GM23338 (cell line): ENCODE measurements at regions not wholly inside any gene's neighbourhood (a gene's known extent, or its start where the extent isn't known, plus 50 kb on each side); places are given as distances from the start of the nearest gene placed in this dataset.

ENCODE experiments used
- EZH2phosphoT487 ChIP-seq: fragments of 200-600 bp; sonication (generic); IDR thresholded peaks from one replicate; pipeline ENCODE4 v1.8.1; 2018; ENCODE audit warnings: antibody characterized with exemption; ENCODE audit not compliant: unreplicated experiment
- POLR2AphosphoS5 ChIP-seq: IDR thresholded peaks from 2 replicates; pipeline ENCODE4 v1.6.1; 2016; ENCODE audit warnings: antibody characterized with exemption, low read depth
- TF ChIP-seq, protein P1 (sequence below), 2 experiments: fragments of 200-600 bp in 1 of 2; sonication (generic) in 1 of 2; conservative IDR thresholded peaks; 2 replicates each; pipeline versions ENCODE4 v1.5.1 to v1.6.1; 2016 to 2017; ENCODE audit warnings: antibody characterized with exemption in 2 of 2, low read depth in 2 of 2, mild to moderate bottlenecking in 2 of 2, moderate library complexity in 1 of 2

- TF ChIP-seq EZH2phosphoT487, result no peak
- TF ChIP-seq POLR2AphosphoS5, result no peak
- TF ChIP-seq, protein P1, sequence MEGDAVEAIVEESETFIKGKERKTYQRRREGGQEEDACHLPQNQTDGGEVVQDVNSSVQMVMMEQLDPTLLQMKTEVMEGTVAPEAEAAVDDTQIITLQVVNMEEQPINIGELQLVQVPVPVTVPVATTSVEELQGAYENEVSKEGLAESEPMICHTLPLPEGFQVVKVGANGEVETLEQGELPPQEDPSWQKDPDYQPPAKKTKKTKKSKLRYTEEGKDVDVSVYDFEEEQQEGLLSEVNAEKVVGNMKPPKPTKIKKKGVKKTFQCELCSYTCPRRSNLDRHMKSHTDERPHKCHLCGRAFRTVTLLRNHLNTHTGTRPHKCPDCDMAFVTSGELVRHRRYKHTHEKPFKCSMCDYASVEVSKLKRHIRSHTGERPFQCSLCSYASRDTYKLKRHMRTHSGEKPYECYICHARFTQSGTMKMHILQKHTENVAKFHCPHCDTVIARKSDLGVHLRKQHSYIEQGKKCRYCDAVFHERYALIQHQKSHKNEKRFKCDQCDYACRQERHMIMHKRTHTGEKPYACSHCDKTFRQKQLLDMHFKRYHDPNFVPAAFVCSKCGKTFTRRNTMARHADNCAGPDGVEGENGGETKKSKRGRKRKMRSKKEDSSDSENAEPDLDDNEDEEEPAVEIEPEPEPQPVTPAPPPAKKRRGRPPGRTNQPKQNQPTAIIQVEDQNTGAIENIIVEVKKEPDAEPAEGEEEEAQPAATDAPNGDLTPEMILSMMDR (conservative IDR thresholded peaks at IDR 0.05; ENCODE audit: low read depth in 2 of 2), result no peak
Measured at GRCh38 chr6:121855521-121855920, 420.1 kb downstream of the GJA1 start.
